K562 (cell line): ENCODE measurements at regions not wholly inside any gene's neighbourhood (a gene's known extent, or its start where the extent isn't known, plus 50 kb on each side); places are given as distances from the start of the nearest gene placed in this dataset.

Source experiments
- CBX3 ChIP-seq, 2 experiments: IDR thresholded peaks; 1 replicate in 1 of 2; 2 replicates in 1 of 2; pipeline ENCODE4 v1.6.1; 2012; ENCODE audit warnings: inconsistent platforms in 2 of 2, low read length in 2 of 2, borderline replicate concordance in 1 of 2, control low read depth in 1 of 2
- EZH2 ChIP-seq: IDR thresholded peaks from 2 replicates; pipeline ENCODE4 v1.6.1; 2012; ENCODE audit warnings: low read depth, mild to moderate bottlenecking, inconsistent platforms, low read length, borderline replicate concordance
- JUN ChIP-seq, 2 experiments: sonication (generic) in 1 of 2; formaldehyde crosslinking in 1 of 2; IDR thresholded peaks; 2 replicates each; pipeline versions ENCODE4 v1.6.1 to v1.8.0; 2012 to 2022; ENCODE audit warnings: borderline replicate concordance in 2 of 2, mild to moderate bottlenecking in 2 of 2, improper control_type of control experiment in 1 of 2, low read depth in 1 of 2, low read length in 1 of 2, missing genetic modification reagents in 1 of 2
- SMARCC2 ChIP-seq: fragments of 450-650 bp; IDR thresholded peaks from 2 replicates; pipeline ENCODE4 v1.6.1; 2017; ENCODE audit warnings: antibody characterized with exemption, moderate library complexity, mild to moderate bottlenecking, low read depth
- TF ChIP-seq, protein P1 (sequence below), 3 experiments: IDR thresholded peaks in 2 of 3; conservative IDR thresholded peaks in 1 of 3; 2 replicates each; pipeline ENCODE4 v1.5.1; 2011 to 2012; ENCODE audit warnings: low read length in 3 of 3, mild to moderate bottlenecking in 3 of 3, control low read depth in 2 of 3, improper control_type of control experiment in 1 of 3, inconsistent platforms in 1 of 3, low read depth in 1 of 3, mixed read lengths in 1 of 3, moderate library complexity in 1 of 3; ENCODE audit not compliant: insufficient read depth in 2 of 3

DNA sequence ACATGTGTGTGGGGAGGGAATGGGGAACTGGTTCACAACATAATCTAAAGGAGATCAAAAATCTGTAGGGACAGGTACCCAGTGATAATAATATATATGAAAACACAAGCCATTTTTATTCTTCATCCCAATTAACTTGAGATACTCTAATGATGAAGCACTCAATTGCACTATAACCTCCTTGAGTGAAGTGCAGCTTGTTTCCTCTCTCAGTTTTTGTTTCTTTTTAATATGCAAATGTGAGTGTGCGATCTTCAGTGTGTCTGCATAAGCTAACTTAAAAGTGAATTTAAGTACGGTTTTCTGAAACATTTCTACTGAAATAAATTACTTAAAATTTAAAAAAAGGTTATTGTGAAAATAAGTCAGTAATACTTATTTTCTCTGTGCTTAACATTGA is 623.5 kb downstream of the CDH11 start:
- TF ChIP-seq CBX3 (IDR thresholded peaks at IDR 0.05; ENCODE audit: borderline replicate concordance in 1 of 2, low read length in 2 of 2) (no peak), EZH2 (no peak), SMARCC2 (no peak), JUN (IDR thresholded peaks at IDR 0.05; ENCODE audit: borderline replicate concordance, low read depth, low read length) (no peak), JUN (CRISPR knock-in tag; IDR thresholded peaks at IDR 0.05; ENCODE audit: borderline replicate concordance) (no peak)
- TF ChIP-seq, protein P1, sequence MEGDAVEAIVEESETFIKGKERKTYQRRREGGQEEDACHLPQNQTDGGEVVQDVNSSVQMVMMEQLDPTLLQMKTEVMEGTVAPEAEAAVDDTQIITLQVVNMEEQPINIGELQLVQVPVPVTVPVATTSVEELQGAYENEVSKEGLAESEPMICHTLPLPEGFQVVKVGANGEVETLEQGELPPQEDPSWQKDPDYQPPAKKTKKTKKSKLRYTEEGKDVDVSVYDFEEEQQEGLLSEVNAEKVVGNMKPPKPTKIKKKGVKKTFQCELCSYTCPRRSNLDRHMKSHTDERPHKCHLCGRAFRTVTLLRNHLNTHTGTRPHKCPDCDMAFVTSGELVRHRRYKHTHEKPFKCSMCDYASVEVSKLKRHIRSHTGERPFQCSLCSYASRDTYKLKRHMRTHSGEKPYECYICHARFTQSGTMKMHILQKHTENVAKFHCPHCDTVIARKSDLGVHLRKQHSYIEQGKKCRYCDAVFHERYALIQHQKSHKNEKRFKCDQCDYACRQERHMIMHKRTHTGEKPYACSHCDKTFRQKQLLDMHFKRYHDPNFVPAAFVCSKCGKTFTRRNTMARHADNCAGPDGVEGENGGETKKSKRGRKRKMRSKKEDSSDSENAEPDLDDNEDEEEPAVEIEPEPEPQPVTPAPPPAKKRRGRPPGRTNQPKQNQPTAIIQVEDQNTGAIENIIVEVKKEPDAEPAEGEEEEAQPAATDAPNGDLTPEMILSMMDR (IDR thresholded peaks at IDR 0.05 in 2 of 3, conservative IDR thresholded peaks at IDR 0.05 in 1 of 3; ENCODE audit: insufficient read depth in 2 of 3, low read depth in 1 of 3, low read length in 3 of 3): no peak
